ENCODE measurements at regions not wholly inside any gene's neighbourhood (a gene's known extent, or its start where the extent isn't known, plus 50 kb on each side); places are given as distances from the start of the nearest gene placed in this dataset.

DNA sequence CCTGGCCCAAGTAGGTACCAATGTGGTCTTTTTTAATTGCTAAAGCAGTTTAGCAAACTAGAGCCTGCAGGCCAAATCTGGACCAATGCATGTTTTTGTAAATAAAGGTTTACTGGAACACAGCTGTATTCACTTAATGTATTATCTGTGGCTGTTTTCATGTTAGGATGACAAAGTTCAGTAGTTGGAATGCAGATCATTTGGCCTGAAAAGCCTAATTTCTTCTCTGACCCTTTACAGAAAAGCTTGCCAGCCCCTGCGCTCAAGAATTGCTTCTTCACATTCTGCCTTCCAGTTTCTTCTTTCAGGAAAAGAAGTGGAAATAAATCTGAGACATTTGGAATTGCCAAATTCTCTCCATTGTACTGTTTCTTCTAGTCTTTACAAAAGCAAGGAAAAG lies 90.0 kb upstream of the MC3R start:
- FAIRE-seq (no peak), DNase-seq (no peak), ATAC-seq (no peak)
- Histone ChIP-seq H3K27ac (no peak overlapping the region), H3K4me3 (no peak overlapping the region), H3K36me3 (no peaks in the 10 kb centered on the region), H3K27me3 (peaks cover 0 to under 1% (median 0%) of the 10 kb centered on the region in 4 donors), H3K9me3 (no peaks in the 10 kb centered on the region), H3K4me1 (no peaks in the 10 kb centered on the region)
- 89 to 94% methylated on average over 1 of the region's 1 CpG for WGBS, 2 donors
- intact Hi-C loops (cut with DNase I) = no loop called here
- TF ChIP-seq, protein P1, sequence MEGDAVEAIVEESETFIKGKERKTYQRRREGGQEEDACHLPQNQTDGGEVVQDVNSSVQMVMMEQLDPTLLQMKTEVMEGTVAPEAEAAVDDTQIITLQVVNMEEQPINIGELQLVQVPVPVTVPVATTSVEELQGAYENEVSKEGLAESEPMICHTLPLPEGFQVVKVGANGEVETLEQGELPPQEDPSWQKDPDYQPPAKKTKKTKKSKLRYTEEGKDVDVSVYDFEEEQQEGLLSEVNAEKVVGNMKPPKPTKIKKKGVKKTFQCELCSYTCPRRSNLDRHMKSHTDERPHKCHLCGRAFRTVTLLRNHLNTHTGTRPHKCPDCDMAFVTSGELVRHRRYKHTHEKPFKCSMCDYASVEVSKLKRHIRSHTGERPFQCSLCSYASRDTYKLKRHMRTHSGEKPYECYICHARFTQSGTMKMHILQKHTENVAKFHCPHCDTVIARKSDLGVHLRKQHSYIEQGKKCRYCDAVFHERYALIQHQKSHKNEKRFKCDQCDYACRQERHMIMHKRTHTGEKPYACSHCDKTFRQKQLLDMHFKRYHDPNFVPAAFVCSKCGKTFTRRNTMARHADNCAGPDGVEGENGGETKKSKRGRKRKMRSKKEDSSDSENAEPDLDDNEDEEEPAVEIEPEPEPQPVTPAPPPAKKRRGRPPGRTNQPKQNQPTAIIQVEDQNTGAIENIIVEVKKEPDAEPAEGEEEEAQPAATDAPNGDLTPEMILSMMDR (IDR thresholded peaks at IDR 0.05) = no peak

DNA sequence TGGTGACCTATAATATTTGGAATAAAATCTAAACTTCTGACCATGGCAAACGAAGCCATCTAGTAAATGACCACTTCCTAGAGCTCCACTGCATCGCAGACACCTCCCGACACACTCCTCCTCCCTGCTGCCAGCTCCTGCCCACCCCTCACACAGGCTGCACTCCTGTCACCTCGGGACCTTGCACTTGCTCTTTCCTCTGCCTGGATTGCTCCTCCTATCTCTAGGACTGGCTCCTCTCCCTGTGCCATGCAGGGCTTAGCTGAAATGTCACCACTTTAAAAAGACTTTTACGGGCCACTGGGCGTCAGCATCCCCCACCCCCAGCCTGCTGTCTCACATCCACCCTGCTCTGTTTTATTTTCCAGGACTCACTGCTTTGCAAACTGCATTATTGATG lies 87.6 kb upstream of the MC3R start:
- FAIRE-seq (no peak), ATAC-seq (no peak), DNase-seq (no peak)
- H3K27me3 ChIP-seq = no peaks in the 10 kb centered on the region
- H3K9me3 ChIP-seq = no peaks in the 10 kb centered on the region
- TF ChIP-seq, protein P1 (IDR thresholded peaks at IDR 0.05) = no peak
- intact Hi-C loops (cut with DNase I) = no loop called here
- H3K4me3 ChIP-seq = no peak overlapping the region
- no peaks in the 10 kb centered on the region for H3K36me3 ChIP-seq
- H3K4me1 ChIP-seq = no peaks in the 10 kb centered on the region
- 38 to 43% methylated on average over 5 of the region's 6 CpGs for WGBS, 2 donors
- no peak overlapping the region for H3K27ac ChIP-seq

DNA sequence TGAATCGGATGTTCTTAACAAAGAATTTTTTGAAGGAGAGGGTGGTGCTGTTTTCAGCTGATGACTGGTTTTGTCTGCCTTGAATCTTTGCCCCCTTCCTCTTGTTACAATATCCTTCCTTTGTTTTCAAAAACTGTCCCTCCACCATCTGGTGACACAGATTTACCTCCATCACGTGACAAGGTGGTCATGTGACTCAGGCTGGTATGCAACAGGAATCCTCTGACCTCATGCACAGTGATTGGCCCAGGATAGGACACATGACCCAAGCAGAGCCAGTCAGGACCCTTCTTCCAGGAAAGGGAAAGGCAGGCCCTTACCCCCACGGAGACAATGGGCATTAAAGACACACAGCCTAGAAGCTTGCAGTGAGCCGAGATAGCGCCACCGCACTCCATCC lies 84.7 kb upstream of the MC3R start:
- Histone ChIP-seq H3K27me3 (no peaks in the 10 kb centered on the region), H3K36me3 (no peaks in the 10 kb centered on the region), H3K27ac (no peak overlapping the region), H3K9me3 (no peaks in the 10 kb centered on the region), H3K4me1 (no peaks in the 10 kb centered on the region), H3K4me3 (no peak overlapping the region)
- 57 to 63% methylated on average over 6 of the region's 6 CpGs for WGBS, 2 donors
- no peak for FAIRE-seq
- DNase-seq = no peak
- TF ChIP-seq, protein P1 (IDR thresholded peaks at IDR 0.05) = no peak
- intact Hi-C loops (cut with DNase I) = no loop called here
- ATAC-seq = no peak

DNA sequence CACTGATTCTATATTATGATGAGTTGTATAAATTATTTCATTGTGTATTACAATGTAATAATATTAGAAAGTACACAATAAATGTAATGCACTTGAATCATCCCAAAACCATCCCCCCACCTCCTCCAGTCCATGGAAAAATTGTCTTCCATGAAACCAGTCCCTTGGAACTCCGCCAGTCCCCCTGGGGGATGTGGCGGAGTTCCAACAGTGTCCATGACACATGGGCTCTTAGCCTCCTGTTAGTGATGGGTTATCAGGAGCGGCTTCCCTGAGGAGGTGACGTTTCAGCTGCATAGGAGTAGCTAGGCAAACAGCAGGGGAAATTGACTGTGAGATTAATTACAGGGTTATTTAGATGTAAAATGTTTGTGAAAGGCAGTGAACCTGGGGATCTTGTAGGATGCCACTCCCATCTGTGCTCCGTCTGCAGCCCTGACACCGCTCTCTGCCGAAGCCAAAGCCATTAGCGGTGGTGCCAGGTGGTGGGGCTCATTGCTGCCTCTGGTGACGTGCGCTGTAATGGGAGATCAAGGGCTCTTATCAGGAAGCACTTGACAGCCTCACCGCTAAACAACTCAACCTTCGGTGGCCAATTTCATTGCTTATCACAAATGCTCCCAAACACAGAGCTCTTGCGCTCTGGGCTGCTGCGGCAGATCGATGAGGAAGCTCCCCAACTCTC lies 81.6 kb upstream of the MC3R start:
- WGBS, 2 donors = 52 to 55% methylated on average over 15 of the region's 15 CpGs
- FAIRE-seq (no peak), DNase-seq (no peak), ATAC-seq (peak in 2 of 4 donors; percentile 38 to 46)
- intact Hi-C loops (cut with DNase I) = no loop called here
- no peak overlapping the region for H3K4me3 ChIP-seq
- H3K9me3 ChIP-seq = no peaks in the 10 kb centered on the region
- H3K27ac ChIP-seq = no peak overlapping the region
- H3K27me3 ChIP-seq = no peaks in the 10 kb centered on the region
- no peaks in the 10 kb centered on the region for H3K36me3 ChIP-seq
- no peaks in the 10 kb centered on the region for H3K4me1 ChIP-seq
- TF ChIP-seq, protein P1 (IDR thresholded peaks at IDR 0.05) = no peak
